Peyer's patch (tissue), 4 donors: ENCODE measurements at regions not wholly inside any gene's neighbourhood (a gene's known extent, or its start where the extent isn't known, plus 50 kb on each side); places are given as distances from the start of the nearest gene placed in this dataset.

ENCODE experiments used
- CTCF ChIP-seq, 6 experiments: fragments of 450-650 bp in 4 of 6; fragments of 200-600 bp in 2 of 6; sonication (generic) in 1 of 6; IDR thresholded peaks; one replicate each; pipeline ENCODE4 v1.5.1; 2017 to 2019; ENCODE audit warnings: antibody characterized with exemption in 6 of 6, mild to moderate bottlenecking in 3 of 6, moderate library complexity in 1 of 6
- POLR2A ChIP-seq, 2 donors: fragments of 450-650 bp; IDR thresholded peaks; one replicate each; pipeline ENCODE4 v1.5.1; 2017; ENCODE audit warnings: antibody characterized with exemption in 2 of 2, mild to moderate bottlenecking in 2 of 2, moderate library complexity in 2 of 2

- TF ChIP-seq CTCF (IDR thresholded peaks at IDR 0.05) (no peak), POLR2A (IDR thresholded peaks at IDR 0.05) (no peak)
Measured at GRCh38 chr1:213844632-213845031, 143.1 kb upstream of the PROX1 start.
